Stimulated activated CD4-positive, alpha-beta T cell treated with anti-CD3 and anti-CD28 coated beads, Interleukin-15, amount 100 ng/mL, for 48 hours (primary cell): ENCODE measurements at regions not wholly inside any gene's neighbourhood (a gene's known extent, or its start where the extent isn't known, plus 50 kb on each side); places are given as distances from the start of the nearest gene placed in this dataset.
"Not testable (repeated sequence)": the region's sequence is repeated elsewhere in the genome, so short reads cannot be mapped to it uniquely, and the experiment has no call there.

Source experiments
- DNase-seq, 2 donors: peaks; one replicate each; pipeline ENCODE4 v3.0.0-alpha.2; 2020; ENCODE audit warnings: low read depth in 2 of 2

DNA sequence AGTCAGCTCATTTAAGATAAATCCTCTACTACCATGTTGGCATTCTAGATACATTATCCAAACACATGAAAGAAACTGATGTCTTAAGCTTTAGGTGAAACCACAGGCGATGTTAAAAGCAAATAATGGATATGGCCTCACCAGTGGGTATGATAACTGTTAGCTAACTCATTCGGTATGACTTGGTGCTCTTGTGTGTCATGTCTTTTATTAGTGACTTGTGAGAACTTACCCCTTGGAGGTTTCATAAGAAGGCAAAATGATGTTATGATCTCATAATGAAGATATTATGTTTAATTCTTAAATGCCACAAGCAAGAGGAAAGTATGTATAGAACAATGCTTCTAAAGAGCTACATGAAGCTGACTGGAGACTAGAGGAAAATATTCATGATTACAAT, 1227.0 kb downstream of the EFNA5 start:
- no peak for DNase-seq

DNA sequence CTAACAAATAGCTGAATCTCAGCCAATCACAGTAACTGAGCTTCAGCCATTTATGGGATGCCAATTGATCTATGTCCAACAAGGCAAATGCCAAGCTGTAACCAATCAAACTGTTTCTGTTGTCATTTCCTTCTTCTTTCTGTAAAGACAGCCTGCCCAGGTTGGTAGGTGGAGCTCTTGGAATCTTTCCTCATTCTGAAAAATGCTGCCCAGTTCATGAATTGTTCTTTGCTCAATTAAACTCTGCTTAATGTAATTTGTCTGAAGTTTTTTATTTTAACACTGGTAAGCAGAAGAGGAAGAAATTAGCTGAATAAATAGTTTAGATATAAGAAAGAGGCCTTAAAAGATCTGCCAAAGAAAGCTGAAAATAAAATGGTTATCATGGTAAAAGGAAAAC, 1235.6 kb downstream of the EFNA5 start:
- no peak for DNase-seq

DNA sequence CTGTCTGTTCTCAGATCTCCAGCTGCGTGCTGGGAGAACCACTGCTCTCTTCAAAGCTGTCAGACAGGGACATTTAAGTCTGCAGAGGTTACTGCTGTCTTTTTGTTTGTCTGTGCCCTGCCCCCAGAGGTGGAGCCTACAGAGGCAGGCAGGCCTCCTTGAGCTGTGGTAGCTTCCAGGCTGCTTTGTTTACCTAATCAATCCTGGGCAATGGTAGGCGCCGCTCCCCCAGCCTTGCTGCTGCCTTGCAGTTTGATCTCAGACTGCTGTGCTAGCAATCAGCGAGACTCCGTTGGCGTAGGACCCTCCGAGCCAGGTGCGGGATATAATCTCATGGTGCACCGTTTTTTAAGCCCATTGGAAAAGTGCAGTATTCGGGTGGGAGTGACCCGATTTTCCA, 1240.0 kb downstream of the EFNA5 start:
- DNase-seq = not testable (repeated sequence)

DNA sequence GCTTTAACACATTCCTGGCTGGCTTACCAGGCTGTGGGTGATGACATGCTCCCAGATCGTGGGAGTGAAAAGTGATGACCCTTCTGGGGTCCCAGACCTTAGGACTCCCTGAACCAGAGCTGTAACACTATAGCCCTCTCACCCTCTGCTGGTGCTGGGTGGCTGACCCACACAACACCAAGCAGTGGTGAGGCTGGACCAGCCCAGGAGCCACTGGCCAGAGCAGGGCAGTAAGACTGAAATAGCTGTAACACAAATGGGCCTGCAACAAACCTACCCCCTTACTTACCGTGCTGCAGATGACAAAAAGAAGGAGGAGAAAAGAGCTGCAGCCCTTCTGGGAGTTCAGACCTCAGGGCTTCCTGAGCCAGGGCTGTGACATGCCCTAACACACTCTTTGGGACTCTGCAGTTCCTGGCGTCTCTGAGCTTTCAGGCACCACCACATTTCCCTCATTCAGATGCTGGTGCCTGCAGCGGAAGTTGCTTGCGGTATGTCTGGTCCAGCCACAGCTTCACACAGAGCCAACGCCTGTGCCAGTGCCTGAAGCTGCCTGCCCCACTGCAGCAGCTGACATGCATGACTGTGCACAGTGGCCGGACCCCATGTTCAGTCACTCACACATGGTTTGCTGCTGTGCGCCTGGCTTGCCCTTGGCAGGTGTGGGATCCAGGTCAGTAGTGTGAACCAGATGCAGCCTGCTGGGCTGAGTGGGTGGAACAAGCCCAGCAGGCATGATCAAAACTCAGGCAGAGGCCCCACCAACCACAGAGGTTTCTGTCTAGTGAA, 1247.4 kb downstream of the EFNA5 start:
- no peak for DNase-seq

DNA sequence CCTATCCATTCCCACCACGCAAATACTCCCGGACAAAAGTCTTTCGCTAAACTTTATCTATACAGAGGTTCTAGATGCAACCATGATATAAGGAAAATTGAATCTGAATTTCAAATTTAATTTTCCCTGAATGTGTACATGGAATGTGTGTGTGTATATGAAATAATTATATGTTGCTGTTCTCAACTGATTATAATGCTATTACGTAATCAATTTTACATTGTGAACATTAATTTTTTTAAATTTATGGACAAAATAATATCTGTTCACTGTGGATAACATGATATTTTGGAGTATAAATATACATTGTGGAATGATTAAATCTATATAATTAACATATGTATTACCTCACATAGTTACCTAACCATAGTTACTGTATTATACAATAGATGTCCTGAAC, 1250.6 kb downstream of the EFNA5 start:
- DNase-seq = no peak

DNA sequence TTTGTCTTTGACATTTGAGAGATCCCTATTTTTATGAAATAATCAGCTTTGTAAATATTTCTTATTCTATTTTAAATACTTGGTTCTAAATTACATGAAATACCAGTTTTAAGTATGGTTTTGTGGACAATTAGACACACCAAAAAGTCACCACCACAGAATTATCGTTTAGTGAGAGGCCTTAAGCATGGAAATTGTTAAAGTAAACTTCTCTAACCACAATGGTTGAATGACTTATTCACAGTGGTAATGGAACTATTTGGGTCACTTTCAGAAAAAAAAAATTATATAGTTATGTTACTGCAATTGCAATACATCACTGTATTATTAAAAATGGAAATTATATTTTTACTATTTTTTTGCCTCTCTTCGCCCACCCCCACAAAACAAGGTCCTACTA, 1252.5 kb downstream of the EFNA5 start:
- no peak for DNase-seq

DNA sequence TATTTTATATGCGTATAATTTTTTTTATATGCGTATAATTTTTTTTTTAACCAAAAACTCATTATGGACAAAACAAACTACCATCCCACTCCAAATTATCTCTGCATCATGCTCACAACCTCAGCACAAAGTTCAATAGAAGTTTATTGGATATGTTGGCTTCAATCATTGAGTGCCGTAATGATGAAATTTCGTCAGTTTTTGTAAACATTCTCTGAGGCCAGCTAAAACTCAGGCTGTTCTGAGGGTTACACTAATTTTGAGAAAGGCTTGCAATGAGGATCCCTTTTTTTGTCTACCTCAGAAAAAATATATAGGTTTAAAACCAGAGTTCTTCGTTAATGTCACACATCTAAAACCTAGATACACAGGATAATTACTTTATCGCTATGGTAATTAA, 1253.2 kb downstream of the EFNA5 start:
- no peak for DNase-seq

DNA sequence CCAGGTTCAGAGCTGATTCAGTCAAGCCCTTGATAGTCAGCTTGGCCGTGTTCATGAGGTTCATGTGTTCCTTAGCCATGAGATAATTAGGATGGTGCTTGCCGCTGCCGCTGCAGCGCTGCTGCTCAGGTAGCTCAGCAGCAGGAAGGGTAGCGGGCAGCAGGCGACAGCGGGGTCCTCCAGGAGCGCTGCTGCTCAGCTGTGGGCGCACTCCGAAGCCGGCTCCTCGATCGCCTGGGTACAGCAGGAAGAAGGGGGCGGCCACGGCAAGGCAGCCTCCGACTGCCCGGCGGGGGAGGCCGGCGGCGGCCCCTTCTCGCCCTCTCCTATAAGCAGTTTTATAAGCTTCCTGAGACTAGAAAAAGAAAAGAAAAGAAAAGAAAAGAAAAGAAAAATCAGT, 1253.6 kb downstream of the EFNA5 start:
- no peak for DNase-seq

DNA sequence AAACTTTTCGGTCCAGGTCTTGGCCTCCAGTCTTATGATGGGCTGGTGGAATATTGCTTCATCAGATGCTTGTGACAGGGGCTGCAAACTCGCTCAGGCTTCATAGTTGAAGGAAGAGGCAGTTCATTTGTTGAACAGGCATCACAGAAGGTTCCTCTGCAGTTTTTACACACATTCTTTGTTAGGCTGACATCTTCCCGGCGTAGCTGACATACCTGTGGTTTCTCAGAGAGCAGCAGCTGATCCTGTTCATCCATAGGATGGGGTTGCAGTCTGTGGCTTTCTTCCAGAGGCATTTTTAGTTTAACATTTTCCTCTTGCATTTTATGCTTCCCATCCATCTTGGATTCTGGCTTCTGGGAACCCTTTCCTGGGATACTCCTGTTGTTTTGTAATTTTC, 1255.2 kb downstream of the EFNA5 start:
- no peak for DNase-seq

DNA sequence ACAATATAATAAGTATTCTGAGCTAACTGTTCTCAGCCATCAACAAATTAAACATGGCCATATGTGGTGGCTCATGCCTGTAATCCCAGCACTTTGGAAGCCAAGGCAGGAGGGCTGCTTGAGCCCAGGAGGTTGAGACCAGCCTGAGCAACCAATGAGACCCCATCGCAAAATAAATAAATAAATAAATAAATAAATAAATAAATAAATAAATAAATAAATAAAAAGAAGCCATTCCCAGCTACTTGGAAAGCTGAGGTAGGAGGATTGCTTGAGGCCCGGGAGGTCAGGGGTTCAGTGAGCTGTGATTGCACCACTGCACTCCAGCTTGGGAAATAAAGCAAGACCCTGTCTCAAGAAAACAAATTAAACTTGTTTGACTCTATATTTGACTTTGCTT, 1256.4 kb downstream of the EFNA5 start:
- DNase-seq = no peak

DNA sequence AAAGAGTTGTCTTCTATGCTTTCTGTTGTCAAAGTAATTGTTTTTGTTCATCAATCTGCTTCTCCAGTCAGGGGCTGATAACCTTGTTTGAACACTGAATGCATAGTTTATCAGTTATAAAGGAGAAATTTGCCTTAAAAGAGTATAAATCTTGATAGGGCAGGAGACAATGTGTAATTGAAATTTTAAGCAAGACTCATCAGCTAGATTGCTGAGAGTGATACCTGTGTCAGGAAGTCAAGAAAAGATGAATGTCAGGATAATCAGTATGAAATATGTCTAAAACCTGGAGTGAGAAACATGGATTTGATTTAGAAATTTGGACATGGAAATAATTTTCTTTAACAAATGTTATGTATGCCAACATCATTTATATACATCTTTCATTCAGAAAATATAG, 1258.1 kb downstream of the EFNA5 start:
- DNase-seq = no peak

DNA sequence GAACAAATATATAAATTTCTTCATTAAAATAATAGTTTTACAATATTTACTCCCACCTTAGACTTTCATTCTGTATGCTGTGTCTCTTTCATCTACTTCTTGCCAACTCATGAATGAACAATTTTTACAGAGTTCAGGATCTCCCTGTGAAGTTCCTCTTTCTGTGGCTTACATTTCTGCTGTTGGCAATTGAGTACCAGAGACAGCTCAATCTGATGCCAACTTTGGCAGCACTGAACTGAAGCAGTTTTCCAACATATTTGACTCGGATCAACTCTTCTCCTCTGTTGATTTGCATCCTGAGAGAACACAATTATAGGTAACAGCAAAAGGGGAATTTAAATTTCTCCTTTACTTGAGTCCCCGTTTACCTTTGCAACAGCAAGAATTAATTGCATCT, 1262.2 kb downstream of the EFNA5 start:
- DNase-seq = no peak

DNA sequence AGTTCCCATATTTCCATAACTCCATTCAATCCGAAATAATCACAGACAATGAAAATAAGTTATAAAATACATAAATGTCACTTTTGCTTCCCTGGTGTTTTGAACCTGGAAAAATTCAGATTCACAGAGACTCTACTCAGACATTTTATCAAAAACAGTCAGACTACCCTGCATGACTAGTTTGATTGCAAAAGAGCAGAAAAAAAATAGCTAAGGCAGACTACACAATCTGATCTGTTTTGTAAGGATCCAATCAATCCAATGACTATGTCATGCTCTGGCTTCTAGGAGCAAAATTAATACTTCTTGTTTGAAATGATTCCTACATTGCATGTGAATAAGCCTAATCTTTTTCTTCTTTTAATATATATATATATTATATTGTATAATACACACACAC, 1262.6 kb downstream of the EFNA5 start:
- DNase-seq = no peak

DNA sequence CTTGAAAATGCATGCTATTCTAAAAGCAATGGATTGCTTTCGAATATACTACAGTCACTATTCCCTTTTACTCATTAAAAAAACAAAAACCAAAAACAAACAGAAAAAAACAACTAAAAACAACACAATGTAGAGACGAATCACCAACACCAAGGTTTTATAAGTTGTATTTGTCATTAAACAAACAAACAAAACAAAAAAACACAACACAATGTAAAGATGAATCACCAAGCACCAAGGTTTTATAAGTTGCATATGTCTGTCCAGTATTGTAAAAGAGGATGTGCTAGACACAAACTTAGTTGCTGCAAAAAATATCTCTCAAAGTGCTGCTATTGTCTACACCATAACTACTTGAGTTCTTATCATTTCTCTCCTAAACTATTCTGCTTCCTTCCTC, 1269.2 kb downstream of the EFNA5 start:
- DNase-seq = no peak

DNA sequence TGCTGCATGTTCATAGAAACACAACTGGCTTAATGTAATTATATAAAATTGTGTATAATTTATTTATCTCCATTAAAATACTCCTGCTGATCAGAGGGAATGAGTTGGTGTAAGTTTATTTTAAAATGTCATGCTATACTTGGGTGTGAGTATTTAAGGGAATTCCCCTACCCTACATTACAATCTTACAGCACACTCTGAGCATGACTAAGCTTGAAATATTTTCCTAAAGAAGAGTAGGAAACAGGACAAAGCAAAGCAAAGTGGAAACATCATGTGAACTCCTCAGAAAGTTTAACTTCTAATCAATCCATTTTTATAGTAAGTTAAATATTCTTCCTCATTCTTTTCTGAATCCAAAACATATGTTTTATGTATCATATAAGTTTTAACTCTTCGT, 1271.3 kb downstream of the EFNA5 start:
- DNase-seq = no peak

DNA sequence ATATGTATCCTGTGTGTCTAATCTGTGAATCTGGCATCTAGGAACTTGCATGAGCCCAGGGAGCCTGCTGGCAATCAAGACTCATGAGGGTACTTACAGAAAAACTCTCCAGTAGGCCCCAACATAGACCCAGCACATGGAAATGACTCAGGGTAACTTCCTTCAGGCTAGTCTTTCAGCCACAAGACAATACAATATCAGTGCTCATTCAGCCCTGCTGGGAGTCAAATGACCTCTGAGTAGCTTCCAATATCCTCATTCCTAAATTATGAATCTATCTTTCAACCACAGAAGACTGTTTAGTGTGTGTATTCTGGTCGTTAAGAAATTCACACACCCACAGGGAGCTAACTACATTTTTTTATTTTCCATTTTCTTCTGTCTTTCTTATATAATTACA, 1273.0 kb downstream of the EFNA5 start:
- no peak for DNase-seq

DNA sequence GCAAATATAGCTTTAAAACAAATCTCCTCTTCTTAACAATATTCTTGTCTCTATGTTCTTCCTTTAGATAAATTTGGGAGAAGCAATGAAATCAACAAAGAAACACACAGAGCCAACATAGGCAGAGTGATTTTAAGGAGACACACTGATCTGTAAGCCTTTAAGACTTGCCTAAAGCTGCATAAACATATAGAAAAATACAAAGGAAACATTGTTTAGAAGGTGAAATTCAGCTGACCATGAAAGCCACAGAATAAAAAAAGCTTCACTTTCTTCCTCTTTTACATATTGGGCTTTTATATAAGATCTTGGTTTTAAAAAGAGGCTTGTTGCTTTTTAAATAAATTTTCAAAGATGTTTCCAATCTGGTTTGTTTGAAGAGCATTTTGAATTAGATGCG, 1277.5 kb downstream of the EFNA5 start:
- no peak for DNase-seq

DNA sequence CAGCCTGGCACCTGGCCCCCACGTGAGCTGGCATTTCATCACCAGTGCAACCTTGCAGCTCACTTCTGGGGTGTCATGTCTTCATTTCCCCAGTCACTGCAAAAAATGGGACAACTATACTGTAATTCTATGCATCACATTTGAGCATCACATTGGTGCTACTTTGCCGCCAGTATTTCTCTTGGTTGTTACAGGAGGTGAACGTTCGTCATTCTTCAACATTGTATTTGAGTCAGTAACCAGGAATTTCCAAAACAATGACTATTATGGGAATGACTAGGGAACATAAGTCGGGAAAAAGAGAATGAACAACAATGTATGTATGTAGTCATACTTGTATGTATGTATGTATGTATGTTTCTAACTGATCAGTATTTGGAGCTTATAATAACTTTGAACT, 1278.0 kb downstream of the EFNA5 start:
- no peak for DNase-seq

DNA sequence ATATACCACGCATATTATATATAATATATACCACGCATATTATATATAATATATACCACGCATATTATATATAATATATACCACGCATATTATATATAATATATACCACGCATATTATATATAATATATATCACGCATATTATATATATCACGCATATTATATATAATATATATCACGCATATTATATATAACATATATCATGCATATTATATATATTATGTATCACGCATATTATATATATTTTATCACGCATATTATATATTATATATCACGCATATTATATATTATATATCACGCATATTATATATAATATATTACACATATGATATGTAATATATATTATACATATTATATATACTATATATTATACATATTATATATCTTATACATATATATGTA, 1283.0 kb downstream of the EFNA5 start:
- DNase-seq = not testable (repeated sequence)

DNA sequence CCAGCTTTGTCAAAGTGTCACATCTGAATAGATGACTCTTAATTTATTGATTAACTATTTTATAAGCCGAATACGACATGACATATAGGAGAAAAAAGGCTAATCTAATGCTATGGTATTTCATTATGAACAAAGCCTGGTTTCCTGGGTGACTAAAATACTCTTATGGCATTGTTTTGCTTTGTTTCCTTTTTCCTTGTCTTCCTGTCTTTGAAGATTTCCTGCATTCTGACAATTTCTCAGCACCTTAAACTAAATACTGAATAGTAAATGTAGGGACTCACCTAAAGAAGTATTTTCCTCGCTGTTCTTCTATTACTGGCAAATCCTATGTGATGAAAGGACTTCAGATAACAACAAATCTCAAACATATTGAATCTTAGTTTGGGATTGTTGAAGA, 1284.5 kb downstream of the EFNA5 start:
- no peak for DNase-seq

DNA sequence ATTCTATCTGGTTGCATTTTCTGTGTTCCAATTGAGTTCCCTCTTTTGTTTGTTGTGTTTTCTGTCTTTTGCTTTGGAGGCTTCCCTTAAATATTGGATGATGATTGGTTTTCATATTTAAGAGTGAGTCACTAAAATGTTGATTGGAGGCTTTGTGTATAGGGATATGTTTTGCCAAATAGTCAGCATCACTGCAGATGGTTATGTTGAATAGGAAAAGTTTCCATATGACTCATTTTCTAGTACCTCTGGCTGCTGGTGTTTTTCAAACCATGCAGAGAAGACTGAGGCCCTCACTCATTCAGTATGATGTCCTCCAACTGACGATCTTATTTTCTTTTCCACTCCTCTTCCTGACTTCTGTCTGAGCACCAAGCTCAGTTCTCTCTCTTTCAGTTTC, 1290.0 kb downstream of the EFNA5 start:
- no peak for DNase-seq

DNA sequence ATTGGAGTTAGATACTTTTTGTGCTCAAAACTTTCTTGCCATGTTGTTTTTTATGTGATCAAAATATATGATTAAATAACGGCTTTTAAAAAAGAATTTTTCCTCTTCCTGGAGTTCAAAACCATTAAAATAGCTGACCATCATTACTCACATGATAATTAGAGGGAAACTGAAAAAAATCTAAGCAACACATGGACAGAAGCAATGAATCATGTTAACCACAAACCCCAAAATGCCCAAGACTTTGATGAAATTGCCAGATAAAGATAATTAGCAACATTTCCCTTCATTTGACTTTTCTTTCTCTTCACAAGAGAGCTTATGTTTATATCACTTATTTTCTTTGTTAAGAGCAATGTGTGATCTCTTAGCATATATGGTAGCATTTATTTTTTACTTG, 1294.2 kb downstream of the EFNA5 start:
- no peak for DNase-seq

DNA sequence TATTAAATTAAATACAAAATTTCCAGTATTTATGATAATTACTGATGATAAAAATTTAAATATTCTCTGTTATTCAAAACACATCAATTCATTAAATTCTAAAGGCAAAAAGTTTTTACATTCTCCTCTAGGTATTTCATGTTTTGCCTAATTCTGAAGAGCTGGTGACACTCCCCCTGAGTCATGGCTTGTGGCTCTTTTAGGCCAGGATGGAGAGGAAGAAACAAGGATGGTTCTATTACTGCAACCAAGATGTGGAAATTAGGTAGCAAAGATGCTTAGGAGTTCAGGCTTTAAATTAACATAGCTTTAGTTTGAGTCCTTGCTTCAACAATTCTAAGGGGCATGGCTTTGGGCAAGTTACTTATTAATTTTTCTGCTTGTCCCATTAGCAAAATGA, 1295.8 kb downstream of the EFNA5 start:
- no peak for DNase-seq

DNA sequence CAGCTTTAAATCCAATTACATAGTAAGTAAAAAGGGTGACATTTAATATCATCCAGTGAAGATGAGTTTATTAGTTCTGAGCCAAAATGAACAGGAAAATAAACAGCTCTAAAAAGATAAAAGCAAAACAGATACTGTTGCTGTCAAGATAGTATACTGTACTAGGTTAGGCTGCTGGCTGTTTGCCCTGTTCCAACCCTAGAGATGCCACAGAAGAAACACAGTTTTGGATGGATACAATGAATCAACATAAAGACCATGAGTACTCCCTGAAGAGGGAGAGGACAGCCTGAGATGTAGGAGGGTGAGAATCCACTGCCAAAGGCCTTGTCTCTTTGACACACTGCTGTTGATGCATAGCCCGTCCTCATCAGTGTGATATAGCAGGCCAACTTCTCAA, 1302.7 kb downstream of the EFNA5 start:
- DNase-seq = no peak
